Ovary (tissue), 7 donors: ENCODE measurements at regions not wholly inside any gene's neighbourhood (a gene's known extent, or its start where the extent isn't known, plus 50 kb on each side); places are given as distances from the start of the nearest gene placed in this dataset.
"Not testable (repeated sequence)": the region's sequence is repeated elsewhere in the genome, so short reads cannot be mapped to it uniquely, and the experiment has no call there.

ENCODE experiments used
- DNase-seq, 5 donors: peaks; one replicate each; pipeline ENCODE4 v3.0.0-alpha.2; 2019 to 2020
- H3K27ac ChIP-seq, 2 donors: fragments of 200-600 bp; one replicate each; pipeline versions ENCODE4 v1.5.1 to v1.8.0; 2019 to 2022
- H3K27me3 ChIP-seq: fragments of 200-600 bp; one replicate; pipeline ENCODE4 v1.8.0; 2022
- H3K36me3 ChIP-seq: fragments of 200-600 bp; sonication (generic); one replicate; pipeline ENCODE4 v1.5.1; 2019
- H3K4me1 ChIP-seq: one replicate; pipeline ENCODE4 v1.8.1; 2013; ENCODE audit warnings: mild to moderate bottlenecking, moderate library complexity; ENCODE audit not compliant: insufficient read depth
- H3K4me3 ChIP-seq: fragments of 200-600 bp; sonication (generic); one replicate; pipeline ENCODE4 v1.5.1; 2017
- H3K9me3 ChIP-seq, 2 donors: fragments of 200-600 bp in 1 of 2; sonication (generic) in 1 of 2; one replicate each; pipeline versions ENCODE4 v1.5.1 to v1.8.1; 2013 to 2019; ENCODE audit warnings: mild to moderate bottlenecking in 1 of 2, moderate library complexity in 1 of 2
- POLR2A ChIP-seq: fragments of 450-650 bp; IDR thresholded peaks from one replicate; pipeline ENCODE4 v1.6.1; 2017; ENCODE audit warnings: antibody characterized with exemption, mild to moderate bottlenecking, moderate library complexity
- WGBS, 3 donors: extraction: QIAGEN DNeasy Blood & Tissue Kit in 1 of 3; methylation state at CpG; one replicate each; pipeline versions ENCODE4 v1.1.5 to v1.1.7; 2013 to 2017; 5-methylcytosine and 5-hydroxymethylcytosine counted together
- intact Hi-C, 4 donors: fragments of 100-400 bp; cut with DNase I; formaldehyde crosslinking; loops; one replicate each; pipeline versions ENCODE4 v1.11.0 to v1.15.1; 2022 to 2023
- donor health status: DM: no; HTN: no; CAD: no; lungs with moderate emphysema.
- donor health status: DM: no; HTN: no; CAD: no.
- donor health status: Bipolar disorder and iron deficiency.
- donor health status: DM: no; HTN: no; CAD: no.
- donor health status: DM: yes; HTN: yes; CAD: no.

DNA sequence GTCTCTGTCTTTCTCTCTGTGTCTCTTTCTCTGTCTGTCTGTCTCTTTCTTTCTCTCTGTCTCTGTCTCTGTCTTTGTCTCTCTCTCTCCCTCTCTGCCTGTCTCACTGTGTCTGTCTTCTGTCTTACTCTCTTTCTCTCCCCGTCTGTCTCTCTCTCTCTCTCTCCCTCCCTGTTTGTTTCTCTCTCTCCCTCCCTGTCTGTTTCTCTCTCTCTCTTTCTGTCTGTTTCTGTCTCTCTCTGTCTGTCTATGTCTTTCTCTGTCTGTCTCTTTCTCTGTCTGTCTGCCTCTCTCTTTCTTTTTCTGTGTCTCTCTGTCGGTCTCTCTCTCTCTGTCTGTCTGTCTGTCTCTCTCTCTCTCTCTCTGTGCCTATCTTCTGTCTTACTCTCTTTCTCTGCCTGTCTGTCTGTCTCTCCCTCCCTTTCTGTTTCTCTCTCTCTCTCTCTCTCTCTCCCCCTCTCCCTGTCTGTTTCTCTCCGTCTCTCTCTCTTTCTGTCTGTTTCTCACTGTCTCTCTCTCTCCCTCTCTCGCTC, 2110.2 kb upstream of the TPTE start:
- DNase-seq, H3K9me3 ChIP-seq, H3K4me1 ChIP-seq, intact Hi-C loops, H3K27me3 ChIP-seq, H3K27ac ChIP-seq, H3K4me3 ChIP-seq, H3K36me3 ChIP-seq: not testable (repeated sequence)
- no CpG with 5 or more reads among the region's 4 CpGs for WGBS, 3 donors

GRCh38 chr21:8419925-8420560, 2101.3 kb upstream of the TPTE start:
- not testable (repeated sequence) for H3K36me3 ChIP-seq
- peak; percentile 45 for TF ChIP-seq POLR2A

GRCh38 chr21:8427790-8428667, 2093.4 kb upstream of the TPTE start:
- H3K27ac ChIP-seq, H3K36me3 ChIP-seq, DNase-seq, H3K9me3 ChIP-seq, H3K27me3 ChIP-seq, H3K4me3 ChIP-seq, intact Hi-C loops, H3K4me1 ChIP-seq: not testable (repeated sequence)
- WGBS, 3 donors: no CpG with 5 or more reads among the region's 47 CpGs

More at GRCh38 chr21:8419925-8420560, 2101.3 kb upstream of the TPTE start:
- H3K4me1 ChIP-seq, H3K9me3 ChIP-seq, H3K4me3 ChIP-seq, intact Hi-C loops, H3K27me3 ChIP-seq, H3K27ac ChIP-seq: not testable (repeated sequence)
- WGBS, 3 donors: no CpG with 5 or more reads among the region's 2 CpGs
- DNase-seq: peak in 2 of 5 donors; percentile 11 to 17

DNA sequence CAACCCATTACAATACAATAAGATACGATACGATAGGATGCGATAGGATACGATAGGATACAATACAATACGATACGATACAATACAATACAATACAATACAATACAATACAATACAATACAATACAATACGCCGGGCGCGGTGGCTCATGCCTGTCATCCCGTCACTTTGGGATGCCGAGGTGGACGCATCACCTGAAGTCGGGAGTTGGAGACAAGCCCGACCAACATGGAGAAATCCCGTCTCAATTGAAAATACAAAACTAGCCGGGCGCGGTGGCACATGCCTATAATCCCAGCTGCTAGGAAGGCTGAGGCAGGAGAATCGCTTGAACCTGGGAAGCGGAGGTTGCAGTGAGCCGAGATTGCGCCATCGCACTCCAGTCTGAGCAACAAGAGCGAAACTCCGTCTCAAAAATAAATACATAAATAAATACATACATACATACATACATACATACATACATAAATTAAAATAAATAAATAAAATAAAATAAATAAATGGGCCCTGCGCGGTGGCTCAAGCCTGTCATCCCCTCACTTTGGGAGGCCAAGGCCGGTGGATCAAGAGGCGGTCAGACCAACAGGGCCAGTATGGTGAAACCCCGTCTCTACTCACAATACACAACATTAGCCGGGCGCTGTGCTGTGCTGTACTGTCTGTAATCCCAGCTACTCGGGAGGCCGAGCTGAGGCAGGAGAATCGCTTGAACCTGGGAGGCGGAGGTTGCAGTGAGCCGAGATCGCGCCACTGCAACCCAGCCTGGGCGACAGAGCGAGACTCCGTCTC, 2092.5 kb upstream of the TPTE start:
- WGBS, 3 donors: no CpG with 5 or more reads among the region's 43 CpGs
- H3K27me3 ChIP-seq: not testable (repeated sequence)

GRCh38 chr21:8434710-8435109, 2086.7 kb upstream of the TPTE start:
- H3K27me3 ChIP-seq, H3K4me1 ChIP-seq, H3K27ac ChIP-seq, H3K4me3 ChIP-seq, H3K9me3 ChIP-seq, H3K36me3 ChIP-seq, DNase-seq, intact Hi-C loops: not testable (repeated sequence)
- WGBS, 3 donors: no CpG with 5 or more reads among the region's 64 CpGs

More for the DNA sequence above, 2092.5 kb upstream of the TPTE start:
- H3K9me3 ChIP-seq, DNase-seq, H3K27ac ChIP-seq, H3K36me3 ChIP-seq, intact Hi-C loops, H3K4me3 ChIP-seq, H3K4me1 ChIP-seq: not testable (repeated sequence)

GRCh38 chr21:8443093-8443492, 2078.3 kb upstream of the TPTE start:
- intact Hi-C loops, DNase-seq, H3K4me3 ChIP-seq, H3K27me3 ChIP-seq, H3K4me1 ChIP-seq, H3K9me3 ChIP-seq, H3K27ac ChIP-seq, H3K36me3 ChIP-seq: not testable (repeated sequence)
- WGBS, 3 donors: no CpG with 5 or more reads among the region's 54 CpGs

- H3K27ac ChIP-seq: not testable (repeated sequence)
- no CpG with 5 or more reads among the region's 18 CpGs for WGBS, 3 donors
Measured at GRCh38 chr21:8449807-8450206, 2071.6 kb upstream of the TPTE start.

DNA sequence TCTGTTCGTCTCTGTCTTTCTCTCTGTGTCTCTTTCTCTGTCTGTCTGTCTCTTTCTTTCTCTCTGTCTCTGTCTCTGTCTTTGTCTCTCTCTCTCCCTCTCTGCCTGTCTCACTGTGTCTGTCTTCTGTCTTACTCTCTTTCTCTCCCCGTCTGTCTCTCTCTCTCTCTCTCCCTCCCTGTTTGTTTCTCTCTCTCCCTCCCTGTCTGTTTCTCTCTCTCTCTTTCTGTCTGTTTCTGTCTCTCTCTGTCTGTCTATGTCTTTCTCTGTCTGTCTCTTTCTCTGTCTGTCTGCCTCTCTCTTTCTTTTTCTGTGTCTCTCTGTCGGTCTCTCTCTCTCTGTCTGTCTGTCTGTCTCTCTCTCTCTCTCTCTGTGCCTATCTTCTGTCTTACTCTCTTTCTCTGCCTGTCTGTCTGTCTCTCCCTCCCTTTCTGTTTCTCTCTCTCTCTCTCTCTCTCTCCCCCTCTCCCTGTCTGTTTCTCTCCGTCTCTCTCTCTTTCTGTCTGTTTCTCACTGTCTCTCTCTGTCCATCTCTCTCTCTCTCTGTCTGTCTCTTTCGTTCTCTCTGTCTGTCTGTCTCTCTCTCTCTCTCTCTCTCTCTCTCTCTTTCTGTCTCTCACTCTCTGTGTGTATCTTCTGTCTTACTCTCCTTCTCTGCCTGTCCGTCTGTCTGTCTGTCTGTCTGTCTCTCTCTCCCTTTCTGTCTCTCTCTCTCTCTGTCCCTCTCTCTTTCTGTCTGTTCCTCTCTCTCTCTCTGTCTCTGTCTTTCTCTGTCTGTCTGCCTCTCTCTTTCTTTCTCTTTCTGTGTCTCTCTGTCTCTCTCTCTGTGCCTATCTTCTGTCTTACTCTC, 2065.9 kb upstream of the TPTE start:
- H3K4me1 ChIP-seq, H3K27ac ChIP-seq, H3K4me3 ChIP-seq, DNase-seq, H3K36me3 ChIP-seq, H3K9me3 ChIP-seq, intact Hi-C loops, H3K27me3 ChIP-seq: not testable (repeated sequence)
- WGBS, 3 donors: no CpG with 5 or more reads among the region's 6 CpGs

More at GRCh38 chr21:8449807-8450206, 2071.6 kb upstream of the TPTE start:
- intact Hi-C loops, H3K9me3 ChIP-seq, H3K4me1 ChIP-seq, H3K36me3 ChIP-seq, H3K27me3 ChIP-seq, DNase-seq, H3K4me3 ChIP-seq: not testable (repeated sequence)

GRCh38 chr21:8464403-8465152, 2056.8 kb upstream of the TPTE start:
- H3K36me3 ChIP-seq, H3K9me3 ChIP-seq, DNase-seq, H3K4me3 ChIP-seq, H3K4me1 ChIP-seq, H3K27ac ChIP-seq, intact Hi-C loops, H3K27me3 ChIP-seq: not testable (repeated sequence)
- WGBS, 3 donors: no CpG with 5 or more reads among the region's 3 CpGs

DNA sequence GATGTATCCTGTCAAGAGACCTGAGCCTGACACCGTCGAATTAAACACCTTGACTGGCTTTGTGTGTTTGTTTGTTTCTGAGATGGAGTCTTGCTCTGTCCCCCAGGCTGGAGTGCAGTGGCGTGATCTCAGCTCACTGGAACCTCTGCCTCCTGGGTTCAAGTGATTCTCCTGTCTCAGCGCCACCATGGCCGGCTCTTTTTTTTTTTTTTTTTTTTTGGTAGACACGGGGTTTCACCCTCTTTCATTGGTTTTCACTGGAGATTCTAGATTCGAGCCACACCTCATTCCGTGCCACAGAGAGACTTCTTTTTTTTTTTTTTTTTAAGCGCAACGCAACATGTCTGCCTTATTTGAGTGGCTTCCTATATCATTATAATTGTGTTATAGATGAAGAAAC, 2054.7 kb upstream of the TPTE start:
- H3K36me3 ChIP-seq, H3K27ac ChIP-seq, intact Hi-C loops, H3K9me3 ChIP-seq, H3K27me3 ChIP-seq, H3K4me3 ChIP-seq, DNase-seq, H3K4me1 ChIP-seq: not testable (repeated sequence)
- 65% methylated on average over 2 of the region's 10 CpGs; no CpG with 5 or more reads in 2 of the 3 donors for WGBS, 3 donors
